ENCODE measurements at regions not wholly inside any gene's neighbourhood (a gene's known extent, or its start where the extent isn't known, plus 50 kb on each side); places are given as distances from the start of the nearest gene placed in this dataset.
A peak's percentile ranks its signal among the peaks of the same experiment; 100 is the strongest.

- TF ChIP-seq, protein P1, sequence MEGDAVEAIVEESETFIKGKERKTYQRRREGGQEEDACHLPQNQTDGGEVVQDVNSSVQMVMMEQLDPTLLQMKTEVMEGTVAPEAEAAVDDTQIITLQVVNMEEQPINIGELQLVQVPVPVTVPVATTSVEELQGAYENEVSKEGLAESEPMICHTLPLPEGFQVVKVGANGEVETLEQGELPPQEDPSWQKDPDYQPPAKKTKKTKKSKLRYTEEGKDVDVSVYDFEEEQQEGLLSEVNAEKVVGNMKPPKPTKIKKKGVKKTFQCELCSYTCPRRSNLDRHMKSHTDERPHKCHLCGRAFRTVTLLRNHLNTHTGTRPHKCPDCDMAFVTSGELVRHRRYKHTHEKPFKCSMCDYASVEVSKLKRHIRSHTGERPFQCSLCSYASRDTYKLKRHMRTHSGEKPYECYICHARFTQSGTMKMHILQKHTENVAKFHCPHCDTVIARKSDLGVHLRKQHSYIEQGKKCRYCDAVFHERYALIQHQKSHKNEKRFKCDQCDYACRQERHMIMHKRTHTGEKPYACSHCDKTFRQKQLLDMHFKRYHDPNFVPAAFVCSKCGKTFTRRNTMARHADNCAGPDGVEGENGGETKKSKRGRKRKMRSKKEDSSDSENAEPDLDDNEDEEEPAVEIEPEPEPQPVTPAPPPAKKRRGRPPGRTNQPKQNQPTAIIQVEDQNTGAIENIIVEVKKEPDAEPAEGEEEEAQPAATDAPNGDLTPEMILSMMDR (conservative IDR thresholded peaks at IDR 0.05), result peak; percentile 82
- 0 out of 2 replicates have a peak overlapping the region, but pooled peaks have one; percentile 6 for H3K27ac ChIP-seq
Observed at GRCh38 chr18:48475635-48476549, 62.9 kb upstream of the CTIF start.

GRCh38 chr18:48473816-48474215 is 64.6 kb upstream of the ZBTB7C start:
- TF ChIP-seq, protein P1 (conservative IDR thresholded peaks at IDR 0.05), result no peak

DNA sequence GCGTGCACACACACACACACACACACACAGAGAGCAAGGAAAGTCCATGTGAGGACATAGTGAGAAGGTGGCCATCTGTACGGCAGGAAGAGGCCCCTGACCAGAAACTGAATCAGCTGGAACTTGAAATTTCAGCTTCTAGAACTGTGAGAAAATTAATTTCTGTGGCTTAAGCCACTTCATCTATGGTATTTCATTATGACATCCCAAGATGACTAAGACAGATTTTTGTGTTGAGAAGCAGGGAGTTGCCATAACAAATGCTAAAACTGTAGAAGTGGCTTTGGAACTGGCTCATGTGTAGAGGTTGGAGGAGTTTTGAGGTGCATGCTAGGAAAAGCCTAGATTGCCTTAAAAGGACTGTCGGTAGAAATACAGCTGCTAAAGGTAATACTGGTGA is 63.4 kb upstream of the ZBTB7C start:
- H3K27ac ChIP-seq, result no peak overlapping the region
- TF ChIP-seq, protein P1 (conservative IDR thresholded peaks at IDR 0.05), result no peak

More at GRCh38 chr18:48473816-48474215, 64.6 kb upstream of the ZBTB7C start:
- H3K27ac ChIP-seq, result no peak overlapping the region

- TF ChIP-seq, protein P1 (conservative IDR thresholded peaks at IDR 0.05), result no peak
- H3K27ac ChIP-seq, result no peak overlapping the region
Observed at GRCh38 chr18:48470484-48471180, 61.4 kb upstream of the ZBTB7C start.

DNA sequence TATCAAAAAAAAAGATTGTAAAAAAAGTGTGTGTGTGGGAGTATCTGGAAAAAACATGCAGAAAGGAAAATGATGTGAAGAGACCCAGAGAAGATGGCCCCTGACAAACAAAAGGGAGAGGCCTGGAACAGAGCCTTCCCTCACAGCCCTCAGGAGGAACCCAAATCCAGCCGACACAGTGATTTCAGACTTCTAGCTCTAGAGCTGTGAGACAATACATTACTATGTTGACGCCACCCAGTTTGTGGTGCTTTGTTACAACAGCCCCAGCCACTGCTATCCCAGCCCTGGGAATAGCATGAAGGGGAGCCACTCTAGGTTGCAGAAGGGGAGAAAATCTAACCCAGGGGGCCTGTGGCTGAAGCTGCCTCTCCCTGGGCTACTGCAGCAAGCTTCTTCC is 59.0 kb upstream of the ZBTB7C start:
- TF ChIP-seq, protein P1 (conservative IDR thresholded peaks at IDR 0.05), result no peak
- H3K27ac ChIP-seq, result no peak overlapping the region

- TF ChIP-seq, protein P1 (conservative IDR thresholded peaks at IDR 0.05), result no peak
- no peak overlapping the region for H3K27ac ChIP-seq
Observed at GRCh38 chr18:48467231-48467630, 58.0 kb upstream of the ZBTB7C start.

DNA sequence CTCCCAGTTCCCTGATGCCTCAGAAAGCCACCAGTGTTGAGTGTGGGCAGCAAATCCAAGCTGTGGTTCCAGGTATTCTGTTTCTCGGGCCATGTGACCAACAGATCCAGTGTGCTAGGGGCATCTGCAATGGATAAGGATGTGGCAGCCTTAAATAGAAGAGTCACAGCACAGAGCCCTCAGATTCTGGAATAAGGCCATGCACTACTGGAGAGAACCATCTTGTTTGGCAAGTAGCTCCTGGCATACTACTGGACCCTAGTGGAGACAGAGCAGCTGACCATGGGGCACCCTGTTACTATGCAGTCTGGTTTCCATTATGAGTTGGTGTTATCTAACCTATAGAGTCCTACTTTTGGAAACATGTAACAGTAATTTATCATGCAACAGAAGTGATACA is 53.3 kb upstream of the ZBTB7C start:
- no peak overlapping the region for H3K27ac ChIP-seq
- TF ChIP-seq, protein P1 (conservative IDR thresholded peaks at IDR 0.05), result no peak
